ENCODE measurements at regions not wholly inside any gene's neighbourhood (a gene's known extent, or its start where the extent isn't known, plus 50 kb on each side); places are given as distances from the start of the nearest gene placed in this dataset.

- H3K9me3 Mint-ChIP-seq: no peaks in the 10 kb centered on the region
- H3K27ac Mint-ChIP-seq: no peak overlapping the region
- ATAC-seq (replicated peaks): no peak
- peaks cover 56% of the 10 kb centered on the region for H3K27me3 Mint-ChIP-seq
- H3K4me3 Mint-ChIP-seq: no peak overlapping the region
- no peaks in the 10 kb centered on the region for H3K36me3 Mint-ChIP-seq (ENCODE audit: low read depth)
- no peaks in the 10 kb centered on the region for H3K4me1 Mint-ChIP-seq
These were observed 452.5 kb upstream of the CCL2 start for GRCh38 chr17:33802349-33803198.

- H3K9me3 Mint-ChIP-seq: no peaks in the 10 kb centered on the region
- peaks cover 51% of the 10 kb centered on the region for H3K27me3 Mint-ChIP-seq
- no peak overlapping the region for H3K4me3 Mint-ChIP-seq
- no peaks in the 10 kb centered on the region for H3K36me3 Mint-ChIP-seq (ENCODE audit: low read depth)
- no peak for ATAC-seq (replicated peaks)
- no peak overlapping the region for H3K27ac Mint-ChIP-seq
- H3K4me1 Mint-ChIP-seq: no peaks in the 10 kb centered on the region
These were observed 451.8 kb upstream of the CCL2 start for GRCh38 chr17:33803199-33803685.

- no peak overlapping the region for H3K4me3 Mint-ChIP-seq
- no peaks in the 10 kb centered on the region for H3K36me3 Mint-ChIP-seq (ENCODE audit: low read depth)
- H3K4me1 Mint-ChIP-seq: no peaks in the 10 kb centered on the region
- ATAC-seq (replicated peaks): no peak
- peaks cover 53% of the 10 kb centered on the region for H3K27me3 Mint-ChIP-seq
- no peaks in the 10 kb centered on the region for H3K9me3 Mint-ChIP-seq
- H3K27ac Mint-ChIP-seq: no peak overlapping the region
These were observed 451.4 kb upstream of the CCL2 start for GRCh38 chr17:33803686-33804085.

GRCh38 chr17:33804401-33804800 lies 450.7 kb upstream of the CCL2 start:
- Mint-ChIP-seq H3K9me3 (no peaks in the 10 kb centered on the region), H3K4me1 (no peaks in the 10 kb centered on the region), H3K4me3 (no peak overlapping the region), H3K27me3 (peaks cover 53% of the 10 kb centered on the region), H3K27ac (no peak overlapping the region), H3K36me3 (ENCODE audit: low read depth) (no peaks in the 10 kb centered on the region)
- no peak for ATAC-seq (replicated peaks)

- Mint-ChIP-seq H3K36me3 (ENCODE audit: low read depth) (no peaks in the 10 kb centered on the region), H3K27ac (no peak overlapping the region), H3K9me3 (no peaks in the 10 kb centered on the region), H3K4me1 (no peaks in the 10 kb centered on the region), H3K4me3 (no peak overlapping the region), H3K27me3 (peaks cover 44% of the 10 kb centered on the region)
- ATAC-seq (replicated peaks): no peak
These were observed 448.5 kb upstream of the CCL2 start for GRCh38 chr17:33806631-33807030.

GRCh38 chr17:33809748-33810147 lies 445.3 kb upstream of the CCL2 start:
- no peaks in the 10 kb centered on the region for H3K4me1 Mint-ChIP-seq
- H3K9me3 Mint-ChIP-seq: no peaks in the 10 kb centered on the region
- H3K27me3 Mint-ChIP-seq: peaks cover 41% of the 10 kb centered on the region
- H3K4me3 Mint-ChIP-seq: no peak overlapping the region
- no peak overlapping the region for H3K27ac Mint-ChIP-seq
- ATAC-seq (replicated peaks): no peak
- no peaks in the 10 kb centered on the region for H3K36me3 Mint-ChIP-seq (ENCODE audit: low read depth)

- Mint-ChIP-seq H3K27me3 (peaks cover 40% of the 10 kb centered on the region), H3K4me3 (no peak overlapping the region), H3K4me1 (no peaks in the 10 kb centered on the region), H3K27ac (no peak overlapping the region), H3K9me3 (no peaks in the 10 kb centered on the region), H3K36me3 (ENCODE audit: low read depth) (no peaks in the 10 kb centered on the region)
- no peak for ATAC-seq (replicated peaks)
These were observed 443.9 kb upstream of the CCL2 start for GRCh38 chr17:33811004-33811760.

GRCh38 chr17:33811984-33812577 lies 443.0 kb upstream of the CCL2 start:
- ATAC-seq (replicated peaks): no peak
- peaks cover 41% of the 10 kb centered on the region for H3K27me3 Mint-ChIP-seq
- H3K36me3 Mint-ChIP-seq (ENCODE audit: low read depth): no peaks in the 10 kb centered on the region
- H3K9me3 Mint-ChIP-seq: no peaks in the 10 kb centered on the region
- no peaks in the 10 kb centered on the region for H3K4me1 Mint-ChIP-seq
- no peak overlapping the region for H3K27ac Mint-ChIP-seq
- no peak overlapping the region for H3K4me3 Mint-ChIP-seq

GRCh38 chr17:33814852-33815251 lies 440.2 kb upstream of the CCL2 start:
- Mint-ChIP-seq H3K36me3 (ENCODE audit: low read depth) (no peaks in the 10 kb centered on the region), H3K4me3 (no peak overlapping the region), H3K9me3 (no peaks in the 10 kb centered on the region), H3K27ac (no peak overlapping the region), H3K27me3 (peaks cover 29% of the 10 kb centered on the region), H3K4me1 (no peaks in the 10 kb centered on the region)
- no peak for ATAC-seq (replicated peaks)

GRCh38 chr17:33816036-33816435 lies 439.0 kb upstream of the CCL2 start:
- H3K4me3 Mint-ChIP-seq: no peak overlapping the region
- no peak for ATAC-seq (replicated peaks)
- no peaks in the 10 kb centered on the region for H3K36me3 Mint-ChIP-seq (ENCODE audit: low read depth)
- no peak overlapping the region for H3K27ac Mint-ChIP-seq
- H3K4me1 Mint-ChIP-seq: no peaks in the 10 kb centered on the region
- H3K9me3 Mint-ChIP-seq: no peaks in the 10 kb centered on the region
- H3K27me3 Mint-ChIP-seq: peaks cover 28% of the 10 kb centered on the region

GRCh38 chr17:33816842-33817617 lies 438.1 kb upstream of the CCL2 start:
- ATAC-seq (replicated peaks): no peak
- Mint-ChIP-seq H3K9me3 (no peaks in the 10 kb centered on the region), H3K27ac (no peak overlapping the region), H3K4me1 (no peaks in the 10 kb centered on the region), H3K27me3 (peaks cover 31% of the 10 kb centered on the region), H3K4me3 (no peak overlapping the region), H3K36me3 (ENCODE audit: low read depth) (no peaks in the 10 kb centered on the region)

- Mint-ChIP-seq H3K27ac (no peak overlapping the region), H3K4me1 (no peaks in the 10 kb centered on the region), H3K36me3 (ENCODE audit: low read depth) (no peaks in the 10 kb centered on the region), H3K27me3 (peaks cover 36% of the 10 kb centered on the region), H3K4me3 (no peak overlapping the region), H3K9me3 (no peaks in the 10 kb centered on the region)
- ATAC-seq (replicated peaks): no peak
These were observed 435.5 kb upstream of the CCL2 start for GRCh38 chr17:33819539-33819938.

GRCh38 chr17:33832262-33832661 lies 422.8 kb upstream of the CCL2 start:
- no peak for ATAC-seq (replicated peaks)
- Mint-ChIP-seq H3K27ac (no peak overlapping the region), H3K9me3 (peaks cover 4% of the 10 kb centered on the region), H3K4me3 (no peak overlapping the region), H3K4me1 (no peaks in the 10 kb centered on the region), H3K36me3 (ENCODE audit: low read depth) (no peaks in the 10 kb centered on the region), H3K27me3 (peaks cover 22% of the 10 kb centered on the region)

- Mint-ChIP-seq H3K4me1 (no peaks in the 10 kb centered on the region), H3K36me3 (ENCODE audit: low read depth) (no peaks in the 10 kb centered on the region), H3K27ac (no peak overlapping the region), H3K9me3 (no peaks in the 10 kb centered on the region), H3K27me3 (peaks cover 34% of the 10 kb centered on the region), H3K4me3 (no peak overlapping the region)
- no peak for ATAC-seq (replicated peaks)
These were observed 417.8 kb upstream of the CCL2 start for GRCh38 chr17:33837281-33837680.

Measured in activated T-helper 17 cell treated with anti-CD3 and anti-CD28 coated beads, Interleukin-2, amount 50 U/mL, for 72 hours (primary cell).